WTC11 (cell line): ENCODE measurements at regions not wholly inside any gene's neighbourhood (a gene's known extent, or its start where the extent isn't known, plus 50 kb on each side); places are given as distances from the start of the nearest gene placed in this dataset.

Source experiments
- ATAC-seq: fragments of 200-7000 bp; cut with Tn5 transposase; 2 replicates; pipeline ENCODE4 v1.10.0; 2021; ENCODE audit warnings: mild to moderate bottlenecking, moderate library complexity
- CTCF ChIA-PET: fragments of 300-600 bp; sonication (Branson Sonifier 250); formaldehyde crosslinking; loops from one replicate; lab custom pipeline; 2021; ENCODE audit warnings: antibody characterized with exemption; lab: Charles Lee
- POLR2A ChIA-PET: fragments of 350-600 bp; sonication (Branson Sonifier 250); formaldehyde crosslinking; loops from one replicate; lab custom pipeline; 2021; ENCODE audit warnings: antibody characterized with exemption; lab: Charles Lee
- DNase-seq: peaks from one replicate; pipeline ENCODE4 v3.0.0; 2021; ENCODE audit warnings: low spot score
- H3K27ac Mint-ChIP-seq: 2 replicates; pipeline ENCODE4 v1.8.0; 2021; ENCODE audit warnings: mixed read lengths
- H3K27me3 Mint-ChIP-seq: 2 replicates; pipeline ENCODE4 v1.8.0; 2021; ENCODE audit warnings: low read depth, mild to moderate bottlenecking, moderate library complexity, mixed read lengths
- H3K36me3 Mint-ChIP-seq: 2 replicates; pipeline ENCODE4 v1.8.0; 2021; ENCODE audit warnings: mixed read lengths
- H3K4me1 Mint-ChIP-seq: 2 replicates; pipeline ENCODE4 v1.8.0; 2022; ENCODE audit warnings: mixed read lengths
- H3K4me3 Mint-ChIP-seq: 2 replicates; pipeline ENCODE4 v1.8.0; 2021; ENCODE audit warnings: mild to moderate bottlenecking, moderate library complexity, mixed read lengths
- H3K9me3 Mint-ChIP-seq: 2 replicates; pipeline ENCODE4 v1.8.0; 2021; ENCODE audit warnings: mixed read lengths
- ELF4 ChIP-seq: sonication (generic); formaldehyde crosslinking; IDR thresholded peaks from 2 replicates; pipeline ENCODE4 v1.8.1; 2022; ENCODE audit warnings: low read depth, mild to moderate bottlenecking, moderate library complexity, missing genetic modification reagents
- EMX1 ChIP-seq: fragments of 250-450 bp; sonication (Bioruptor Pico); IDR thresholded peaks from 2 replicates; pipeline ENCODE4 v1.8.0; 2021; ENCODE audit warnings: mild to moderate bottlenecking
- FOXK1 ChIP-seq: sonication (generic); formaldehyde crosslinking; IDR thresholded peaks from 2 replicates; pipeline ENCODE4 v1.8.0; 2022; ENCODE audit warnings: mild to moderate bottlenecking, moderate library complexity, missing genetic modification reagents
- GABPB1 ChIP-seq: sonication (generic); formaldehyde crosslinking; IDR thresholded peaks from 2 replicates; pipeline ENCODE4 v1.8.1; 2023; ENCODE audit warnings: mild to moderate bottlenecking, missing genetic modification reagents
- GRHL2 ChIP-seq: fragments of 250-450 bp; sonication (Bioruptor Pico); IDR thresholded peaks from 2 replicates; pipeline ENCODE4 v1.8.0; 2022; ENCODE audit warnings: mild to moderate bottlenecking, moderate library complexity; ENCODE audit not compliant: insufficient replicate concordance, severe bottlenecking
- JAZF1 ChIP-seq: fragments of 250-450 bp; sonication (Bioruptor Pico); IDR thresholded peaks from 2 replicates; pipeline ENCODE4 v1.9.0; 2021; ENCODE audit warnings: moderate library complexity, mild to moderate bottlenecking, inconsistent platforms
- MXD4 ChIP-seq: fragments of 250-450 bp; sonication (Bioruptor Pico); IDR thresholded peaks from 2 replicates; pipeline ENCODE4 v1.8.0; 2021; ENCODE audit warnings: mild to moderate bottlenecking, moderate library complexity, borderline replicate concordance
- MYBL2 ChIP-seq: sonication (generic); formaldehyde crosslinking; IDR thresholded peaks from 2 replicates; pipeline ENCODE4 v1.8.1; 2023; ENCODE audit warnings: mild to moderate bottlenecking, moderate library complexity, missing genetic modification reagents
- NR2C2 ChIP-seq: sonication (generic); formaldehyde crosslinking; IDR thresholded peaks from 2 replicates; pipeline ENCODE4 v1.8.0; 2022; ENCODE audit warnings: mild to moderate bottlenecking, missing genetic modification reagents
- SMAD3 ChIP-seq: sonication (generic); formaldehyde crosslinking; IDR thresholded peaks from 2 replicates; pipeline ENCODE4 v1.8.0; 2022; ENCODE audit warnings: missing genetic modification reagents, mild to moderate bottlenecking, borderline replicate concordance
- SOX15 ChIP-seq: fragments of 250-450 bp; sonication (Bioruptor Pico); IDR thresholded peaks from 2 replicates; pipeline ENCODE4 v1.9.0; 2021; ENCODE audit warnings: mild to moderate bottlenecking
- SP1 ChIP-seq: sonication (generic); formaldehyde crosslinking; conservative IDR thresholded peaks from 2 replicates; pipeline ENCODE4 v1.8.1; 2022; ENCODE audit warnings: missing genetic modification reagents
- TCF7 ChIP-seq: sonication (generic); formaldehyde crosslinking; IDR thresholded peaks from 2 replicates; pipeline ENCODE4 v1.8.0; 2022; ENCODE audit warnings: mild to moderate bottlenecking, low read depth, missing genetic modification reagents, moderate library complexity
- TEAD1 ChIP-seq: sonication (generic); formaldehyde crosslinking; IDR thresholded peaks from 2 replicates; pipeline ENCODE4 v1.8.0; 2022; ENCODE audit warnings: mild to moderate bottlenecking, missing genetic modification reagents
- TEAD4 ChIP-seq: sonication (generic); formaldehyde crosslinking; IDR thresholded peaks from 2 replicates; pipeline ENCODE4 v1.8.0; 2022; ENCODE audit warnings: mild to moderate bottlenecking, missing genetic modification reagents
- TP53 ChIP-seq: sonication (generic); formaldehyde crosslinking; IDR thresholded peaks from 2 replicates; pipeline ENCODE4 v1.8.1; 2023; ENCODE audit warnings: mild to moderate bottlenecking, missing genetic modification reagents
- TF ChIP-seq, protein P1 (sequence below): sonication (generic); formaldehyde crosslinking; IDR thresholded peaks from 2 replicates; pipeline ENCODE4 v1.8.1; 2023; ENCODE audit warnings: mild to moderate bottlenecking, moderate library complexity, missing genetic modification reagents
- TF ChIP-seq, protein P2 (sequence below): sonication (generic); formaldehyde crosslinking; conservative IDR thresholded peaks from 2 replicates; pipeline ENCODE4 v1.8.1; 2023; ENCODE audit warnings: mild to moderate bottlenecking, low read depth, missing genetic modification reagents, moderate library complexity
- TF ChIP-seq, protein P3 (sequence below): sonication (generic); formaldehyde crosslinking; IDR thresholded peaks from 2 replicates; pipeline ENCODE4 v1.8.1; 2022; ENCODE audit warnings: low read depth, mild to moderate bottlenecking, moderate library complexity, missing genetic modification reagents, borderline replicate concordance
- TF ChIP-seq, protein P4 (sequence below): sonication (generic); formaldehyde crosslinking; IDR thresholded peaks from 2 replicates; pipeline ENCODE4 v1.8.1; 2023; ENCODE audit warnings: mild to moderate bottlenecking, missing genetic modification reagents
- TF ChIP-seq, protein P5 (sequence below): sonication (generic); formaldehyde crosslinking; IDR thresholded peaks from 2 replicates; pipeline ENCODE4 v1.8.0; 2022; ENCODE audit warnings: mild to moderate bottlenecking, missing genetic modification reagents
- TF ChIP-seq, protein P6 (sequence below): sonication (generic); formaldehyde crosslinking; IDR thresholded peaks from 2 replicates; pipeline ENCODE4 v1.8.1; 2023; ENCODE audit warnings: mild to moderate bottlenecking, missing genetic modification reagents
- TF ChIP-seq, protein P7 (sequence below): sonication (generic); formaldehyde crosslinking; IDR thresholded peaks from 2 replicates; pipeline ENCODE4 v1.8.1; 2023; ENCODE audit warnings: mild to moderate bottlenecking, missing genetic modification reagents, moderate library complexity

DNA sequence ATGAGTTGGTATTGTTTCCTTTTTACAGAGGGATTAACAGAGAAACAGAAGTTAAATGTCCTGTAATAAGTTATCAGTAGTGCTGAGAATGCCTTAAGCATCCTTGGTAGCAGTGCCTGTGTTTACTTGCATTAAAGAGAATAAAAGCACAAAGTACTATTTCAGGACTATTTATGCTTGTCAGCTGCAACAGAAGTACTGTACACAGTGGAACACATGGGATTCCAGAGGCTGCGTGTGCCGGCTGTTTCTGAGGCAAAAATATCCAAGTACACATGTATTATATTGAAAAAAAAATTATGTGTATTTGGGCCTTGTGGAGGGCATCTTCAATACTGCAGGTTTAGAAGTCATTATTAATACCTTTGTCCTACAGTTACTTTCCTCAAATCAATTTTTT lies 58.2 kb upstream of the ACTBL2 start (continued):
- TF ChIP-seq, protein P1, sequence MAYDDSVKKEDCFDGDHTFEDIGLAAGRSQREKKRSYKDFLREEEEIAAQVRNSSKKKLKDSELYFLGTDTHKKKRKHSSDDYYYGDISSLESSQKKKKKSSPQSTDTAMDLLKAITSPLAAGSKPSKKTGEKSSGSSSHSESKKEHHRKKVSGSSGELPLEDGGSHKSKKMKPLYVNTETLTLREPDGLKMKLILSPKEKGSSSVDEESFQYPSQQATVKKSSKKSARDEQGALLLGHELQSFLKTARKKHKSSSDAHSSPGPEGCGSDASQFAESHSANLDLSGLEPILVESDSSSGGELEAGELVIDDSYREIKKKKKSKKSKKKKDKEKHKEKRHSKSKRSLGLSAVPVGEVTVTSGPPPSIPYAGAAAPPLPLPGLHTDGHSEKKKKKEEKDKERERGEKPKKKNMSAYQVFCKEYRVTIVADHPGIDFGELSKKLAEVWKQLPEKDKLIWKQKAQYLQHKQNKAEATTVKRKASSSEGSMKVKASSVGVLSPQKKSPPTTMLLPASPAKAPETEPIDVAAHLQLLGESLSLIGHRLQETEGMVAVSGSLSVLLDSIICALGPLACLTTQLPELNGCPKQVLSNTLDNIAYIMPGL (CRISPR knock-in tag) = no peak
- no peak for TF ChIP-seq SOX15 (CRISPR knock-in tag)
- TF ChIP-seq, protein P2, sequence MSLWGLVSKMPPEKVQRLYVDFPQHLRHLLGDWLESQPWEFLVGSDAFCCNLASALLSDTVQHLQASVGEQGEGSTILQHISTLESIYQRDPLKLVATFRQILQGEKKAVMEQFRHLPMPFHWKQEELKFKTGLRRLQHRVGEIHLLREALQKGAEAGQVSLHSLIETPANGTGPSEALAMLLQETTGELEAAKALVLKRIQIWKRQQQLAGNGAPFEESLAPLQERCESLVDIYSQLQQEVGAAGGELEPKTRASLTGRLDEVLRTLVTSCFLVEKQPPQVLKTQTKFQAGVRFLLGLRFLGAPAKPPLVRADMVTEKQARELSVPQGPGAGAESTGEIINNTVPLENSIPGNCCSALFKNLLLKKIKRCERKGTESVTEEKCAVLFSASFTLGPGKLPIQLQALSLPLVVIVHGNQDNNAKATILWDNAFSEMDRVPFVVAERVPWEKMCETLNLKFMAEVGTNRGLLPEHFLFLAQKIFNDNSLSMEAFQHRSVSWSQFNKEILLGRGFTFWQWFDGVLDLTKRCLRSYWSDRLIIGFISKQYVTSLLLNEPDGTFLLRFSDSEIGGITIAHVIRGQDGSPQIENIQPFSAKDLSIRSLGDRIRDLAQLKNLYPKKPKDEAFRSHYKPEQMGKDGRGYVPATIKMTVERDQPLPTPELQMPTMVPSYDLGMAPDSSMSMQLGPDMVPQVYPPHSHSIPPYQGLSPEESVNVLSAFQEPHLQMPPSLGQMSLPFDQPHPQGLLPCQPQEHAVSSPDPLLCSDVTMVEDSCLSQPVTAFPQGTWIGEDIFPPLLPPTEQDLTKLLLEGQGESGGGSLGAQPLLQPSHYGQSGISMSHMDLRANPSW (CRISPR knock-in tag) = no peak
- TF ChIP-seq TCF7 = no peak
- TF ChIP-seq, protein P3, sequence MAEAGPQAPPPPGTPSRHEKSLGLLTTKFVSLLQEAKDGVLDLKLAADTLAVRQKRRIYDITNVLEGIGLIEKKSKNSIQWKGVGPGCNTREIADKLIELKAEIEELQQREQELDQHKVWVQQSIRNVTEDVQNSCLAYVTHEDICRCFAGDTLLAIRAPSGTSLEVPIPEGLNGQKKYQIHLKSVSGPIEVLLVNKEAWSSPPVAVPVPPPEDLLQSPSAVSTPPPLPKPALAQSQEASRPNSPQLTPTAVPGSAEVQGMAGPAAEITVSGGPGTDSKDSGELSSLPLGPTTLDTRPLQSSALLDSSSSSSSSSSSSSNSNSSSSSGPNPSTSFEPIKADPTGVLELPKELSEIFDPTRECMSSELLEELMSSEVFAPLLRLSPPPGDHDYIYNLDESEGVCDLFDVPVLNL (CRISPR knock-in tag) = no peak
- TF ChIP-seq, protein P4, sequence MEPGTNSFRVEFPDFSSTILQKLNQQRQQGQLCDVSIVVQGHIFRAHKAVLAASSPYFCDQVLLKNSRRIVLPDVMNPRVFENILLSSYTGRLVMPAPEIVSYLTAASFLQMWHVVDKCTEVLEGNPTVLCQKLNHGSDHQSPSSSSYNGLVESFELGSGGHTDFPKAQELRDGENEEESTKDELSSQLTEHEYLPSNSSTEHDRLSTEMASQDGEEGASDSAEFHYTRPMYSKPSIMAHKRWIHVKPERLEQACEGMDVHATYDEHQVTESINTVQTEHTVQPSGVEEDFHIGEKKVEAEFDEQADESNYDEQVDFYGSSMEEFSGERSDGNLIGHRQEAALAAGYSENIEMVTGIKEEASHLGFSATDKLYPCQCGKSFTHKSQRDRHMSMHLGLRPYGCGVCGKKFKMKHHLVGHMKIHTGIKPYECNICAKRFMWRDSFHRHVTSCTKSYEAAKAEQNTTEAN = no peak
- no peak for TF ChIP-seq TEAD4
- TF ChIP-seq NR2C2 (CRISPR knock-in tag) = no peak

DNA sequence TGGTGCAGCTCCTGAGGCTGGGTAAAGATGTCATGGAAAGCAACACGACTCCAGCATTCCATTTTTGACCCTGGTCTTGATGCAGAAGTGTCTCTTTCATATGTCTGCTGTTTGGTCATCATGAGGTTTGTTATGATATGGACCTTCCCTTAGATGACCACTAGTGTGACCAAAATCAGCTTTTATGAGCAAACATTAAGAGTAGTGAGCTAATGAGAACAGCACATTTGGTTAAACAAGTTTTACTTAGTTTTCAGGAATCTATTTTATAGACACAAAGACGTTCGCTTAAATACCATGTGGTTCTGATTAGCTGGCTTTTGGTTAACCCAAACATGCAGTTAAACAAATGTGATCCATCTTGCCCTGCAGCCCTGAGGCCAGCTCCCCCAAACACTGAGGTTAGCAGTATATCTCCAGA lies 56.7 kb upstream of the ACTBL2 start:
- Mint-ChIP-seq H3K9me3 (no peaks in the 10 kb centered on the region), H3K4me1 (no peaks in the 10 kb centered on the region), H3K4me3 (no peak overlapping the region), H3K36me3 (no peaks in the 10 kb centered on the region), H3K27ac (no peak overlapping the region), H3K27me3 (no peaks in the 10 kb centered on the region)
- no peak for ATAC-seq
- POLR2A ChIA-PET = interaction anchor here (0.6 kb wide), 1 partner anchor 20 kb away, joined by 3 read pairs; no protein-coding TSS in a partner anchor
- DNase-seq = no peak
- TF ChIP-seq FOXK1 (CRISPR knock-in tag) (no peak), GABPB1 (no peak), TEAD1 (CRISPR knock-in tag) (no peak), GRHL2 (CRISPR knock-in tag) (no peak), ELF4 (CRISPR knock-in tag) (no peak), MYBL2 (CRISPR knock-in tag) (no peak), SP1 (no peak), SOX15 (CRISPR knock-in tag) (no peak), TP53 (CRISPR knock-in tag) (no peak), EMX1 (CRISPR knock-in tag) (no peak), JAZF1 (no peak), SMAD3 (CRISPR knock-in tag) (no peak), MXD4 (no peak)
- TF ChIP-seq, protein P5, sequence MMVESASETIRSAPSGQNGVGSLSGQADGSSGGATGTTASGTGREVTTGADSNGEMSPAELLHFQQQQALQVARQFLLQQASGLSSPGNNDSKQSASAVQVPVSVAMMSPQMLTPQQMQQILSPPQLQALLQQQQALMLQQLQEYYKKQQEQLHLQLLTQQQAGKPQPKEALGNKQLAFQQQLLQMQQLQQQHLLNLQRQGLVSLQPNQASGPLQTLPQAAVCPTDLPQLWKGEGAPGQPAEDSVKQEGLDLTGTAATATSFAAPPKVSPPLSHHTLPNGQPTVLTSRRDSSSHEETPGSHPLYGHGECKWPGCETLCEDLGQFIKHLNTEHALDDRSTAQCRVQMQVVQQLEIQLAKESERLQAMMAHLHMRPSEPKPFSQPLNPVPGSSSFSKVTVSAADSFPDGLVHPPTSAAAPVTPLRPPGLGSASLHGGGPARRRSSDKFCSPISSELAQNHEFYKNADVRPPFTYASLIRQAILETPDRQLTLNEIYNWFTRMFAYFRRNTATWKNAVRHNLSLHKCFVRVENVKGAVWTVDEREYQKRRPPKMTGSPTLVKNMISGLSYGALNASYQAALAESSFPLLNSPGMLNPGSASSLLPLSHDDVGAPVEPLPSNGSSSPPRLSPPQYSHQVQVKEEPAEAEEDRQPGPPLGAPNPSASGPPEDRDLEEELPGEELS (CRISPR knock-in tag) = no peak
- TF ChIP-seq, protein P6, sequence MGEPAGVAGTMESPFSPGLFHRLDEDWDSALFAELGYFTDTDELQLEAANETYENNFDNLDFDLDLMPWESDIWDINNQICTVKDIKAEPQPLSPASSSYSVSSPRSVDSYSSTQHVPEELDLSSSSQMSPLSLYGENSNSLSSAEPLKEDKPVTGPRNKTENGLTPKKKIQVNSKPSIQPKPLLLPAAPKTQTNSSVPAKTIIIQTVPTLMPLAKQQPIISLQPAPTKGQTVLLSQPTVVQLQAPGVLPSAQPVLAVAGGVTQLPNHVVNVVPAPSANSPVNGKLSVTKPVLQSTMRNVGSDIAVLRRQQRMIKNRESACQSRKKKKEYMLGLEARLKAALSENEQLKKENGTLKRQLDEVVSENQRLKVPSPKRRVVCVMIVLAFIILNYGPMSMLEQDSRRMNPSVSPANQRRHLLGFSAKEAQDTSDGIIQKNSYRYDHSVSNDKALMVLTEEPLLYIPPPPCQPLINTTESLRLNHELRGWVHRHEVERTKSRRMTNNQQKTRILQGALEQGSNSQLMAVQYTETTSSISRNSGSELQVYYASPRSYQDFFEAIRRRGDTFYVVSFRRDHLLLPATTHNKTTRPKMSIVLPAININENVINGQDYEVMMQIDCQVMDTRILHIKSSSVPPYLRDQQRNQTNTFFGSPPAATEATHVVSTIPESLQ = no peak
- TF ChIP-seq, protein P3 (CRISPR knock-in tag) = no peak
- TF ChIP-seq, protein P7, sequence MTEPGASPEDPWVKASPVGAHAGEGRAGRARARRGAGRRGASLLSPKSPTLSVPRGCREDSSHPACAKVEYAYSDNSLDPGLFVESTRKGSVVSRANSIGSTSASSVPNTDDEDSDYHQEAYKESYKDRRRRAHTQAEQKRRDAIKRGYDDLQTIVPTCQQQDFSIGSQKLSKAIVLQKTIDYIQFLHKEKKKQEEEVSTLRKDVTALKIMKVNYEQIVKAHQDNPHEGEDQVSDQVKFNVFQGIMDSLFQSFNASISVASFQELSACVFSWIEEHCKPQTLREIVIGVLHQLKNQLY (CRISPR knock-in tag) = no peak
- TF ChIP-seq, all 79 proteins: peak for 0
- CTCF ChIA-PET = no interaction called here
